HepG2 (cell line): ENCODE measurements at regions not wholly inside any gene's neighbourhood (a gene's known extent, or its start where the extent isn't known, plus 50 kb on each side); places are given as distances from the start of the nearest gene placed in this dataset.

Source experiments
- AKNA ChIP-seq: sonication (generic); formaldehyde crosslinking; IDR thresholded peaks from 2 replicates; pipeline ENCODE4 v1.4.0; 2020; ENCODE audit warnings: missing genetic modification reagents, borderline replicate concordance
- ARNT2 ChIP-seq: sonication (generic); formaldehyde crosslinking; IDR thresholded peaks from 2 replicates; pipeline ENCODE4 v1.8.0; 2022; ENCODE audit warnings: mild to moderate bottlenecking, low read depth, missing genetic modification reagents, moderate library complexity
- ESRRA ChIP-seq: sonication (generic); formaldehyde crosslinking; IDR thresholded peaks from 2 replicates; pipeline ENCODE4 v1.5.1; 2020; ENCODE audit warnings: mild to moderate bottlenecking, low read depth, missing genetic modification reagents
- FOXK2 ChIP-seq: fragments of 450-650 bp; IDR thresholded peaks from 2 replicates; pipeline ENCODE4 v1.6.1; 2016
- KDM3A ChIP-seq: IDR thresholded peaks from 2 replicates; pipeline ENCODE4 v1.6.1; 2018; ENCODE audit warnings: low read depth, missing compliant biosample characterization
- MED1 ChIP-seq: sonication (generic); formaldehyde crosslinking; IDR thresholded peaks from 2 replicates; pipeline ENCODE4 v1.4.0; 2020; ENCODE audit warnings: missing genetic modification reagents
- MTA3 ChIP-seq: sonication (generic); formaldehyde crosslinking; IDR thresholded peaks from 2 replicates; pipeline ENCODE4 v1.4.0; 2020; ENCODE audit warnings: missing genetic modification reagents
- MXI1 ChIP-seq: IDR thresholded peaks from 3 replicates; pipeline ENCODE4 v1.6.1; 2012; ENCODE audit warnings: low read depth, low read length, inconsistent platforms, borderline replicate concordance
- NR2F6 ChIP-seq, 2 experiments: IDR thresholded peaks; 2 replicates each; pipeline ENCODE4 v1.6.1; 2016; ENCODE audit warnings: antibody characterized with exemption in 1 of 2, mild to moderate bottlenecking in 1 of 2
- PLRG1 ChIP-seq: fragments of 450-650 bp; conservative IDR thresholded peaks from 2 replicates; pipeline ENCODE4 v1.6.1; 2016
- RELA ChIP-seq: sonication (generic); formaldehyde crosslinking; IDR thresholded peaks from 2 replicates; pipeline ENCODE4 v1.4.0; 2020; ENCODE audit warnings: missing genetic modification reagents
- SMC3 ChIP-seq: IDR thresholded peaks from 2 replicates; pipeline ENCODE4 v1.6.1; 2011; ENCODE audit warnings: low read length, improper control_type of control experiment
- U2AF2 ChIP-seq: fragments of 200-400 bp; formaldehyde crosslinking; IDR thresholded peaks from 2 replicates; pipeline ENCODE4 v1.6.1; 2017; ENCODE audit warnings: low read depth, mild to moderate bottlenecking, low read length
- WIZ ChIP-seq: sonication (generic); formaldehyde crosslinking; IDR thresholded peaks from 2 replicates; pipeline ENCODE4 v1.5.1; 2020; ENCODE audit warnings: mild to moderate bottlenecking, missing genetic modification reagents
- ZIK1 ChIP-seq: sonication (generic); formaldehyde crosslinking; IDR thresholded peaks from 2 replicates; pipeline ENCODE4 v1.5.0; 2020; ENCODE audit warnings: mild to moderate bottlenecking, low read depth, missing genetic modification reagents, borderline replicate concordance
- ZNF253 ChIP-seq: sonication (generic); formaldehyde crosslinking; IDR thresholded peaks from 2 replicates; pipeline ENCODE4 v1.8.0; 2022; ENCODE audit warnings: mild to moderate bottlenecking, missing genetic modification reagents, borderline replicate concordance
- ZNF326 ChIP-seq: sonication (generic); formaldehyde crosslinking; IDR thresholded peaks from 2 replicates; pipeline ENCODE4 v1.4.0; 2020; ENCODE audit warnings: missing genetic modification reagents, borderline replicate concordance
- ZNF354B ChIP-seq: sonication (generic); formaldehyde crosslinking; IDR thresholded peaks from 2 replicates; pipeline ENCODE4 v1.8.0; 2022; ENCODE audit warnings: mild to moderate bottlenecking, missing genetic modification reagents
- ZNF510 ChIP-seq: sonication (generic); formaldehyde crosslinking; IDR thresholded peaks from 2 replicates; pipeline ENCODE4 v1.4.0; 2020; ENCODE audit warnings: low read depth, mild to moderate bottlenecking, missing genetic modification reagents
- ZNF784 ChIP-seq: sonication (generic); formaldehyde crosslinking; IDR thresholded peaks from 2 replicates; pipeline ENCODE4 v1.5.1; 2020; ENCODE audit warnings: missing genetic modification reagents, mild to moderate bottlenecking, borderline replicate concordance
- TF ChIP-seq, protein P1 (sequence below): sonication (generic); formaldehyde crosslinking; conservative IDR thresholded peaks from 2 replicates; pipeline ENCODE4 v1.8.1; 2023; ENCODE audit warnings: missing genetic modification reagents
- TF ChIP-seq, protein P2 (sequence below): IDR thresholded peaks from 2 replicates; pipeline ENCODE4 v1.6.1; 2016; ENCODE audit warnings: missing compliant biosample characterization, missing genetic modification reagents, borderline replicate concordance

DNA sequence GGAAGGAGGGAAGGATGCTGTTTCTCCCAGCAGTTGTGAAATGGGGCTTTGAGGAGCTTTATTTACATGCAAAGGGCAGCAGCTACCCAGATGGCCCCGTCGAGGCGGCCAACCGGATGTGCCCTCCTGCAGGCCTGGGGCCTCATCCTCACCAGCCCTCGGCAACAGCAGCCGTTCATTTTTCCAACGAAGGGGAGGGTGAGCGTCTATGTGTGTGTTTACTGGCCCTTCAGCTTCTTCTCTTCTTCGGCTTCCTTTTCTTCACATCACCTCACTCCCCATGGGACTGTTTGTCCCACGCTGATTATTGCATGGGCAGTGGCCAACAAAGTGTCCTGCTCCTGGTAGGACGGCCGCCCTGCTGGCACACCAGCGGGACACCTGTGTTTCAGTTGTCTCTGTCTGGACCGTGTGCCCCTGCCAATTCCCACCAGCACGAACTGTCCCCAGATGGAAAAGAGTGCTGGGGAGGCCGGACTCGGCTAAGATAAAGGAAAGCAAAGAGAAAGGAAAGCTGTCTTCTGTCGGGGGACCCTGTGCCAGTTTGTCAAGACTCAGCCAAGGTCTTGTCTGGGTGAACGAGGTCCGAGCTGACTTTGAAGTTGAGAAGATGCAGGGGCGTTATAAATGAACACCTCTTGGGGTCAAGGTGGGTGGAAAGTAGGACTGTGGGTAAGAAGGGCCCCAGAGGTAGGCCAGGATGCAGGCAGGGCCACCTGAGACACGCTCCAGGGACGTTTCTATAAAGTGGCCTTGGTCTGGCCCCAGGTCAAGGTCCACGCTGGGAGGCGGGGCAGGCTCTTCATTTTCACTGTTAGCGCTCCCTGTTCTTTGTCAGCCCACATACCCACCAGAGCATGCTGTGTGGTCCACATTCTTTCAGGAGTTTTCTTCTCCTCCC is 57.0 kb downstream of the FAM50B start (continued):
- TF ChIP-seq ZNF253 (0 out of 2 replicates have a peak, but pooled peaks have one; percentile 33), WIZ (CRISPR knock-in tag) (no peak), MXI1 (peak; percentile 78; the same call in 1 of the 3 replicates), AKNA (CRISPR knock-in tag) (no peak), FOXK2 (no peak), PLRG1 (no peak), ARNT2 (peak; percentile 90), ZNF510 (peak; percentile 68; the same call in 1 of the 2 replicates), KDM3A (CRISPR knock-in tag) (peak; percentile 40; the same call in 1 of the 2 replicates), SMC3 (peak; percentile 25; the same call in 1 of the 2 replicates), RELA (CRISPR knock-in tag) (no peak), MTA3 (CRISPR knock-in tag) (no peak), ZIK1 (CRISPR knock-in tag) (no peak), MED1 (CRISPR knock-in tag) (peak; percentile 92), ESRRA (CRISPR knock-in tag) (peak; percentile 85; the same call in 1 of the 2 replicates), ZNF784 (CRISPR knock-in tag) (peak; percentile 74; the same call in 1 of the 2 replicates), ZNF326 (CRISPR knock-in tag) (no peak), NR2F6 (IDR thresholded peaks at IDR 0.05) (peak; percentile 85), NR2F6 (CRISPR knock-in tag; IDR thresholded peaks at IDR 0.05) (peak; percentile 93), ZNF354B (CRISPR knock-in tag) (no peak), U2AF2 (no peak)
- TF ChIP-seq, protein P1, sequence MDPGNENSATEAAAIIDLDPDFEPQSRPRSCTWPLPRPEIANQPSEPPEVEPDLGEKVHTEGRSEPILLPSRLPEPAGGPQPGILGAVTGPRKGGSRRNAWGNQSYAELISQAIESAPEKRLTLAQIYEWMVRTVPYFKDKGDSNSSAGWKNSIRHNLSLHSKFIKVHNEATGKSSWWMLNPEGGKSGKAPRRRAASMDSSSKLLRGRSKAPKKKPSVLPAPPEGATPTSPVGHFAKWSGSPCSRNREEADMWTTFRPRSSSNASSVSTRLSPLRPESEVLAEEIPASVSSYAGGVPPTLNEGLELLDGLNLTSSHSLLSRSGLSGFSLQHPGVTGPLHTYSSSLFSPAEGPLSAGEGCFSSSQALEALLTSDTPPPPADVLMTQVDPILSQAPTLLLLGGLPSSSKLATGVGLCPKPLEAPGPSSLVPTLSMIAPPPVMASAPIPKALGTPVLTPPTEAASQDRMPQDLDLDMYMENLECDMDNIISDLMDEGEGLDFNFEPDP = no peak
- TF ChIP-seq, protein P2, sequence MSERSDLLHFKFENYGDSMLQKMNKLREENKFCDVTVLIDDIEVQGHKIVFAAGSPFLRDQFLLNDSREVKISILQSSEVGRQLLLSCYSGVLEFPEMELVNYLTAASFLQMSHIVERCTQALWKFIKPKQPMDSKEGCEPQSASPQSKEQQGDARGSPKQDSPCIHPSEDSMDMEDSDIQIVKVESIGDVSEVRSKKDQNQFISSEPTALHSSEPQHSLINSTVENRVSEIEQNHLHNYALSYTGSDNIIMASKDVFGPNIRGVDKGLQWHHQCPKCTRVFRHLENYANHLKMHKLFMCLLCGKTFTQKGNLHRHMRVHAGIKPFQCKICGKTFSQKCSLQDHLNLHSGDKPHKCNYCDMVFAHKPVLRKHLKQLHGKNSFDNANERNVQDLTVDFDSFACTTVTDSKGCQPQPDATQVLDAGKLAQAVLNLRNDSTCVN (CRISPR knock-in tag) = peak; percentile 84; the same call in 1 of the 2 replicates
